Uterus (tissue), 3 donors: ENCODE measurements at regions not wholly inside any gene's neighbourhood (a gene's known extent, or its start where the extent isn't known, plus 50 kb on each side); places are given as distances from the start of the nearest gene placed in this dataset.

Experiments used
- DNase-seq, 2 donors: peaks; one replicate each; pipeline ENCODE4 v3.0.0-alpha.2; 2019 to 2020
- H3K27ac ChIP-seq, 2 donors: fragments of 200-600 bp; sonication (generic); 1 replicate in 1 of 2; 2 replicates in 1 of 2; pipeline ENCODE4 v1.5.1; 2016 to 2018
- H3K27me3 ChIP-seq, 2 donors: fragments of 200-600 bp; sonication (generic); one replicate each; pipeline ENCODE4 v1.5.1; 2018 to 2019; ENCODE audit warnings: control low read depth in 1 of 2
- H3K36me3 ChIP-seq, 2 donors: fragments of 200-600 bp; sonication (generic); one replicate each; pipeline ENCODE4 v1.5.1; 2019; ENCODE audit warnings: control low read depth in 1 of 2
- H3K4me1 ChIP-seq, 2 donors: fragments of 200-600 bp; sonication (generic); one replicate each; pipeline ENCODE4 v1.5.1; 2018 to 2019; ENCODE audit warnings: control low read depth in 1 of 2
- H3K4me3 ChIP-seq, 2 donors: fragments of 200-600 bp; sonication (generic); 1 replicate in 1 of 2; 2 replicates in 1 of 2; pipeline ENCODE4 v1.5.1; 2018 to 2019; ENCODE audit warnings: mild to moderate bottlenecking in 1 of 2
- H3K9me3 ChIP-seq, 2 donors: fragments of 200-600 bp; sonication (generic); one replicate each; pipeline ENCODE4 v1.5.1; 2019; ENCODE audit warnings: control low read depth in 1 of 2
- POLR2A ChIP-seq, 2 donors: fragments of 450-650 bp; IDR thresholded peaks; one replicate each; pipeline ENCODE4 v1.6.1; 2016; ENCODE audit warnings: antibody characterized with exemption in 2 of 2, mild to moderate bottlenecking in 1 of 2, moderate library complexity in 1 of 2
- intact Hi-C: fragments of 100-400 bp; cut with DNase I; formaldehyde crosslinking; loops from one replicate; pipeline ENCODE4 v1.15.1; 2023; ENCODE audit warnings: low total_unique reads
- TF ChIP-seq, protein P1 (sequence below), 4 experiments: fragments of 200-600 bp in 2 of 4; fragments of 450-650 bp in 2 of 4; sonication (generic) in 2 of 4; IDR thresholded peaks; one replicate each; pipeline ENCODE4 v1.5.1; 2016 to 2019; ENCODE audit warnings: antibody characterized with exemption in 4 of 4, mild to moderate bottlenecking in 2 of 4, moderate library complexity in 1 of 4
- donor health status: DM: yes; HTN: yes; CAD: no.

DNA sequence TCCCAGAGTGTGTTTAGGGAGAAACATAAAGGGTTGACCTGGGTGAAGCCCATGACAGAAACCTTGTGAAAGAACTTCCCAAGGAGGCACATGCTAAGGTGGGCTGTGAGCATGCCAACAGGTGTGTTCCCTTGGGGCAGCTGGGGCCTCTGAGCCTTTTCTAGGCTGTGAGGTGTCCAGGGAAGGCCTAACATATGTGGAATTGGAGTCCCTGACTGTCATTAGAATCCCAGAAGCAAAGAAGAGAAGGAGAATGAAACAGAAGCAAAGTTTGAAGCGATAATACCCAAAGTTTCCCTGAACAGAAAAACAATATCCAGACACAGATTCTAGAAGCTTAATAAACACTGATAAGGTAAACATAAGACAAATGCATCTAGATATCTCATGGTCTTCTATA lies 143.3 kb downstream of the CD83 start:
- TF ChIP-seq POLR2A (IDR thresholded peaks at IDR 0.05): no peak
- TF ChIP-seq, protein P1, sequence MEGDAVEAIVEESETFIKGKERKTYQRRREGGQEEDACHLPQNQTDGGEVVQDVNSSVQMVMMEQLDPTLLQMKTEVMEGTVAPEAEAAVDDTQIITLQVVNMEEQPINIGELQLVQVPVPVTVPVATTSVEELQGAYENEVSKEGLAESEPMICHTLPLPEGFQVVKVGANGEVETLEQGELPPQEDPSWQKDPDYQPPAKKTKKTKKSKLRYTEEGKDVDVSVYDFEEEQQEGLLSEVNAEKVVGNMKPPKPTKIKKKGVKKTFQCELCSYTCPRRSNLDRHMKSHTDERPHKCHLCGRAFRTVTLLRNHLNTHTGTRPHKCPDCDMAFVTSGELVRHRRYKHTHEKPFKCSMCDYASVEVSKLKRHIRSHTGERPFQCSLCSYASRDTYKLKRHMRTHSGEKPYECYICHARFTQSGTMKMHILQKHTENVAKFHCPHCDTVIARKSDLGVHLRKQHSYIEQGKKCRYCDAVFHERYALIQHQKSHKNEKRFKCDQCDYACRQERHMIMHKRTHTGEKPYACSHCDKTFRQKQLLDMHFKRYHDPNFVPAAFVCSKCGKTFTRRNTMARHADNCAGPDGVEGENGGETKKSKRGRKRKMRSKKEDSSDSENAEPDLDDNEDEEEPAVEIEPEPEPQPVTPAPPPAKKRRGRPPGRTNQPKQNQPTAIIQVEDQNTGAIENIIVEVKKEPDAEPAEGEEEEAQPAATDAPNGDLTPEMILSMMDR (IDR thresholded peaks at IDR 0.05): no peak
- no peak overlapping the region for H3K4me3 ChIP-seq
- no peaks in the 10 kb centered on the region for H3K4me1 ChIP-seq
- intact Hi-C loops: no loop called here
- DNase-seq: no peak
- no peaks in the 10 kb centered on the region for H3K36me3 ChIP-seq
- no peaks in the 10 kb centered on the region for H3K9me3 ChIP-seq
- H3K27ac ChIP-seq: no peak overlapping the region
- H3K27me3 ChIP-seq: no peaks in the 10 kb centered on the region

DNA sequence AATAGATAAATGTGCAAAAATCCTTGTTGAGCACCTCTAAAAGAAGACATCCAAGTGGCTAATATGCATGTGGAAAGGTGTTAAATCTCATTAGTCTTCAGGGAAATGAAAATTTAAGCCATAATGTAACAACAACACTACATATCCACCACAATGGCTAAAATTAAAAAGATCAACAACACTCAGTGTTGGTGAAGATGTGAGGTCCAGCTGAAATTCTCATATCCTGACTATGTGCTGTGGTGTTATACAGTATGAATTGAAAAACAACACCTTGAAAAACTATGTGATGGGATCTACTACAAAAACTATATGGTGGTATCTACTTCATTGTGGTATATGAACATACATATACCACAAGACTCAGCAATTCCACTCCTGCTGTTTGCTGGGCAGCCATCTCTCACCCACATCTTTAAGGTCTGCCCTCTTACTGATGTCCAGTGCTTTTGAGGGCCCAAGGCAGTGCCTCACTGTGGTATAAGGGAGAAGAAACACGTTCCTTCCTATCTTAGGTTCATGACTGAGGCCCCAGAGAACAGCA lies 146.4 kb downstream of the CD83 start:
- intact Hi-C loops: no loop called here
- Histone ChIP-seq H3K4me3 (no peak overlapping the region), H3K27me3 (no peaks in the 10 kb centered on the region), H3K27ac (no peak overlapping the region), H3K36me3 (no peaks in the 10 kb centered on the region), H3K4me1 (no peaks in the 10 kb centered on the region), H3K9me3 (no peaks in the 10 kb centered on the region)
- no peak for TF ChIP-seq POLR2A (IDR thresholded peaks at IDR 0.05)
- TF ChIP-seq, protein P1 (IDR thresholded peaks at IDR 0.05): no peak
- no peak for DNase-seq

DNA sequence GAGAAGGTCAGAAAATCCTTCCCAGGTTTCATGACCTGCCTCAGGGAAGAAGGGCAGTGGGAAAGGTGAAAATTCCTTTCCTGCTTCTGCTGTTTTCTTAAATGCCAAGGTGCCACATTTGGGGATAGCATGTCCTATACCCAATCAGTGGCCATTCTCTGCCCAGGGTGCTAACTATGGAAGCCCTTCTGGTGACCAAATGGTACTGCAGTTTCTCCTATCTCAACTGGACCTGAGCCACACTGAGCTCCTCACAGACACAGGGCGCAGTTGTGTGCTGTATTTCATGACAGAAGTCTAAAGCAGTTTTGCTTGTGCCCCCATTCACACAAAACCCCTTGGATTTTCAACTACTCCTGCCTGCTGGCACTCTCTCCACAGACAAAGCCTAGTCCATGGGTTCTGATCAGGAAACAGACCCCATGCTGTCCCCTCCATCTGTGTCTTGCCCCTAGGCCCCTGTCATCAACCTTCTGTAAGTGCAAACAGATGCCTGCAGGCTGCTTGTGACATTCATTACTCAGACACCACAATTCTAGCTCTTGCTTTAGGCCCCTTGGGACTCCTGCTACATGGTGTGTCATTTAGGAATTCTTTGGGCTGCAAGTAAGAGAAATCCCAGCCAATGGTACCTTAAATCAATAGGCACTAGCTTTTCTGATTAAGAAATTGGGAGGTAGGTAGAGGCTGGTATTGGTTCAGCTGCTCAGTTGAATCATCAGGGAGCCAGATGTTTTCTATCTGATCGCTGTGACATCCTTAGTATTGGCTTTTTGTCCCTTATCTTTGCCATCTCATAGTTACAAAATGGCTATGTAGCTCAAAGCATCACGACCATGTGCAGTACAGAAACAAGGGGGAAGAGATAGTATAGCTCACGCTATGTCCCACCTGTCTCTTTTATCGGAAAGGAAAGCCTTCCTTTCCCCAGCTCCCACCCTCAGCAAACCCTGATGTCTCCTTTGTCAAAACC lies 147.8 kb downstream of the CD83 start:
- Histone ChIP-seq H3K4me3 (no peak overlapping the region), H3K36me3 (no peaks in the 10 kb centered on the region), H3K27me3 (no peaks in the 10 kb centered on the region), H3K9me3 (no peaks in the 10 kb centered on the region), H3K27ac (no peak overlapping the region), H3K4me1 (no peaks in the 10 kb centered on the region)
- intact Hi-C loops: no loop called here
- no peak for DNase-seq
- TF ChIP-seq, protein P1 (IDR thresholded peaks at IDR 0.05): no peak
- TF ChIP-seq POLR2A (IDR thresholded peaks at IDR 0.05): no peak

DNA sequence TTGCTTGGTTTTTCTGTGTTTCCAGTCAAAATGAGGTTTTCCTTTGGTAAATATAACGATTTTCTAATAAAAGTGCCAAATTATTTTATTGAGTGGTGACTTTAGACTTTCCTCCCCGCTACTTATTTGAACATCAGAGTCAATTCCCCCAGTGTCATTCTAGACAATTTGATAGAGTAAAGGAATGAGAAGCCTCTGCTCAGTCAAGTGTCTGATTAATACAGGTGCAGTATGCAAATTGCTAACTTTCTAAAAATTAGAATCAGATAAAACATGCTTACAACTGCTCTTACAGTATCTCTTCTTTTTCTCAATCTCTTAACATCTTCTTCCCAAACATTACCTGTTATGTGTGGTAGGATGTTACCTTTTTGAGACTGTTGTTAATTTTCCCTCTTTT lies 148.7 kb downstream of the CD83 start:
- H3K27me3 ChIP-seq: no peaks in the 10 kb centered on the region
- no peaks in the 10 kb centered on the region for H3K9me3 ChIP-seq
- TF ChIP-seq POLR2A (IDR thresholded peaks at IDR 0.05): no peak
- TF ChIP-seq, protein P1 (IDR thresholded peaks at IDR 0.05): no peak
- no peak overlapping the region for H3K27ac ChIP-seq
- H3K4me3 ChIP-seq: no peak overlapping the region
- intact Hi-C loops: no loop called here
- no peaks in the 10 kb centered on the region for H3K4me1 ChIP-seq
- H3K36me3 ChIP-seq: no peaks in the 10 kb centered on the region
- no peak for DNase-seq
